CD4-positive, alpha-beta T cell treated with Interleukin-4 for 4 hours (primary cell): ENCODE measurements at regions not wholly inside any gene's neighbourhood (a gene's known extent, or its start where the extent isn't known, plus 50 kb on each side); places are given as distances from the start of the nearest gene placed in this dataset.

Source experiments
- DNase-seq: peaks from one replicate; pipeline ENCODE4 v3.0.0-alpha.2; 2020

GRCh38 chr15:47553947-47554346, 163.4 kb upstream of the SEMA6D start:
- DNase-seq, result no peak

- DNase-seq, result no peak
Observed at GRCh38 chr15:47561102-47561501, 156.2 kb upstream of the SEMA6D start.

GRCh38 chr15:47565949-47566348, 151.4 kb upstream of the SEMA6D start:
- no peak for DNase-seq

- DNase-seq, result no peak
Observed at GRCh38 chr15:47566610-47567009, 150.7 kb upstream of the SEMA6D start.

DNA sequence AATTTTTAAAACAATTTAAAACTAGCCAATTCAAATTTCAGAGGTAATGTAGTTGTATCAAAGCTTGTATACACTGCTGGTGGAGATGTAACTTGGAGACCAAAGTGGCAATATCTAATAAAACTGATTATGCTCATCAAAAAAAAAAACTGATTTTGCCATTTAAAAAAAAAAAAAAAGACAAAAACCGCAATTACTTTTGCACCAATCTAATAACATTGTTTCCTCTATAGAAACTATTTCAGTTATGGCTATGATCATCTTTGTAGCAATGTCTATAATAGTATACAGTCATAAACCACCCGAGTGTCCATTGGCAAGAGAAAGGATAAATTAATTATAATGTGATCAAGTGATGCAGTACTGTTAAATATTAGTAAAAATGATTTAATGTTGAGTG, 149.3 kb upstream of the SEMA6D start:
- no peak for DNase-seq

DNA sequence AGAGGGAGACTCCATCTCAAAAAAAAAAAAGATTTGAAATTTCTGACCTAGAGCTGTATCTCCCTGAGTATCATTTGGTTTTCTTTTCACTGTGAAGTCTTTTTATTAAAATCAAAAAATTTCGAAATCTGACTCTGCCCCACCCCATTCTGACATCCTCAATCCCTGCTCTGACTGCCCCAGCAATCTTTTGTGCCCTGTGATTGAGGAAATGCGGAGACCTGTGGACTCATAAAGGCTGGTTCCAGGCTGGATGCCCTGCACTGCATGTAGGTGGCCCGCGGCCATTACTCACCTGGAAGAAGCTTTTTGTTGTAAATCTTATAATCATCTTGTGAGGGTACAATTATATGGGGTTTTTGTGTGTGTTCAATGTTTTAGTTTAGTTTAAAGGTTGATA, 147.3 kb upstream of the SEMA6D start:
- DNase-seq, result no peak

DNA sequence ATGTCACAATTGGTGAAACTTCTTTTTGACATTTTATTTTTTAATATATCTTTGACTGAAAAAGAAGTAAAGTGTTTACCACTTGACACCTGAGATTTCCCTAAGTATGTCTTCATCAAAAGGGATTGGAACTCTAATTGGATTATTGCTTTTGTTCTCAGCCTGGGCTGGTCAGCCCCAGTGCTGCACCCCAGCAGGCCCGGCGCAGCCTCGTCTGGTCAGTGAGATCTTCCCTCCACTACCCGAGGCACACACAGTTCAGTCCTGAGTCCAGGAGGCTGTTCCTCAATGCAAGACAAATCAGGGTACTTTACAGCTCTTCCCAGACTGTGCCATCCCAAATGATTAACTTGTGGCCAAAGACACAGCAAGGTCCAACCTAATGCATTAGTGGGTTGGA, 146.9 kb upstream of the SEMA6D start:
- DNase-seq, result no peak

GRCh38 chr15:47570881-47571640, 146.2 kb upstream of the SEMA6D start:
- no peak for DNase-seq

DNA sequence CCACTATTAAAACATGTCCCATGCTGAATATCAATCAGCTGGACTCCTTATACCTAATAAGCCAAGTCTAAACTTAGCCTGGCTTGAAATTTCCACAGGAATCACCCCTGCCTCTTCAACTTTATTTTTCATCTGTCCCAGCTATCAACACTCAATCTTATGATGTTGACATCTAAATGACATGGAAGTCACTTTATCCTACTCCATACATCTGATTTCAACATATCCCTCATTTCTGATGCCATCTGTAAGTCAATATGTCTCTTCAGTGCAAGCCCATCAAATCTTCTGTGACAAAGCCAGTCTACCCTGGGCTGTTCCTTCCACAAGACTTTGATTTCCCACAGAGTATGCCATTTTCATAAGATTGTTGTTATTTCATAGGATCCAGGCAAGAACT, 143.6 kb upstream of the SEMA6D start:
- no peak for DNase-seq

GRCh38 chr15:47577000-47577399, 140.3 kb upstream of the SEMA6D start:
- DNase-seq, result no peak

DNA sequence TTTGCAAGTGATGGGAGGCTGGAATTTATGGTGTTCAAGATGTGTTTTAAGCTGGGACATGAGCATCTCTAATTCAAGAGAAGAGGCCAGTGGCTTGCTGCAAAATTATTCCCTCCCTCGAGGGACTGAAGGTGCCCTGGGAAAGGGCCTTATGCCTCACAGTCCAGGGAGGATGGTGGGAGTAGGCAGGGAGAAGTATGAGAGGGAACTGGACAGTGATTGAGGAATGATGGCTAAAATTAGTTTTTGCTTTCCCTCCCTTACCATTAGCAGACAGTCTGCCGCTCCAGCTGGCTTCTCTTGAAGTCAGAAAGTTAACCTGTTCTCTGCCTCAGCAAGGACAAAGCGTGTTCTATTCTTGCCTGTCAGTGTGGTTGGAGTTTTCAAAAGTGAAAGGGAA, 139.8 kb upstream of the SEMA6D start:
- no peak for DNase-seq

DNA sequence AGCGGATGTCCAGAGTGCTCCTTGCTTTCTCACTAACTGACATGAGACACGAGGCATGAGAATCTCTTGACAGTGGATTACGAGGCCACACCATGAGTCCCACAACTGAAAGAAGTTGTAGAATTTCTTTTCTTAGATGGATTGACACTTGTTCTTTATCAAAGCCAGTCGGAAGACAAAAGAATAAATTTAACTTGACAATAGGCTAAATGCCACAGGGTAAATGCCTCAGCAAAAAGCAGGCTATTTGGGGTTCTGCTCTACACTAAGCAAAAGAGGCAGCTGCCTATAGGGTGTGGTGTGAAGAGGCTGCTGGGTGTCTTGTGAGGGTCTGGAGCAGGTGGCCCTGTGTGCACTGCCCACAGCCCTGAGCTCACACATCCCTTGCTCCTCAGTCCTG, 135.1 kb upstream of the SEMA6D start:
- no peak for DNase-seq

DNA sequence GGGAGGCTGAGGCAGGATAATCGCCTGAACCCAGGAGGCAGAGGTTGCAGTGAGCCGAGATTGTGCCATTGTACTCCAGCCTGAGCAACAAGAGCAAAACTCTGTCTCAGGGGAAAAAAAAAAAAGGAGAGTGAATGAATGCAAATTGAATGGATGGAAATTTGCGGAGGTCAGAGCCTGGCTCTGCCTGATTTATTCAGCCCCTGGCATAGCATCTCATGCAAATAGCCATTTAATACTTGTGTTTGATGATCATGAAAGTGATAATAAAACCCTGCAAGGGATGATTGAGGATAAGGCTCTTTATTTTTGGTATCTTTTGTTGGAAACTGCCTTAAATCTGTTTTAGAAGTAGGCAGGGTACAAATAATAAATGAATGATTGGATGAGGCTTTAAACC, 133.0 kb upstream of the SEMA6D start:
- no peak for DNase-seq

- DNase-seq, result no peak
Observed at GRCh38 chr15:47586653-47587224, 130.6 kb upstream of the SEMA6D start.

- DNase-seq, result no peak
Observed at GRCh38 chr15:47587940-47588802, 129.1 kb upstream of the SEMA6D start.

GRCh38 chr15:47588958-47589357, 128.3 kb upstream of the SEMA6D start:
- no peak for DNase-seq

- DNase-seq, result no peak
Observed at GRCh38 chr15:47598996-47599395, 118.3 kb upstream of the SEMA6D start.

DNA sequence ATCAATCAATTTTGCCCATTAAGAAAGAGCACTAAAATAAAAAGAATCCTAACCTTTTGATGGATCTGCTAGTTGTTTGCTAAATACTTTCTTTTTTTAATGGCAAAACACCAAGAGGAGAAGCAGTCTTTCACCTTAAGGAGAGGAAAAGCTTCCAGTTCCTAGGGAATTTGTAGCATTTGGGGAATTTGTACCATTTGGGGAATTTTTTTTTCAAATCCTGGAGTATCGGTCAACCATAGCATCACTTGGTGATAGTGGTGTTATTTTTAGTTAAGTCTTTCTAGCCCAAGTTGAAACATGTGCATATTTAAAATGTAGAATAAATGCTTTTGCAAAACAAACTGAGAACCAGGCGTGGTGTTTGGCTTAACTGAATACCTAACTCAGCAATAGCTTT, 117.5 kb upstream of the SEMA6D start:
- DNase-seq, result no peak

DNA sequence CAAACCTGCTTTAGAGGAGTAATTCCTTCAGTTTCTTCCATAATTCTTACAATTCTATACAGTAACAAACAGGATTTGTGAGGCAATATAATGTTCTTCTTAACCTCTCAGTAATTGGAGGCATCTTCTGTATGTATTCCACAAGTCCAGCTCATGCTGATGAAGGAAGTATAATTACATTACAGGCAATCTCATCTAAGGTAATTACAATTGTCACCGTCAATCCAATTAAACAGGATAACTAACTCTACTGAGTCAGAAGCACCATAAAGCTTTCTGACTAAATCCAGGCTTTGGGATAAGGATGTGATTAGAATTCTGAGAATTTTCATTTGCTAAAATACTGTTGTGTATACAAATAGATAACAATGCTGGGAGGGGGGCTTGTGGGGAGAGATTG, 115.2 kb upstream of the SEMA6D start:
- no peak for DNase-seq

GRCh38 chr15:47603026-47603425, 114.3 kb upstream of the SEMA6D start:
- no peak for DNase-seq

- no peak for DNase-seq
Observed at GRCh38 chr15:47607695-47608094, 109.6 kb upstream of the SEMA6D start.

DNA sequence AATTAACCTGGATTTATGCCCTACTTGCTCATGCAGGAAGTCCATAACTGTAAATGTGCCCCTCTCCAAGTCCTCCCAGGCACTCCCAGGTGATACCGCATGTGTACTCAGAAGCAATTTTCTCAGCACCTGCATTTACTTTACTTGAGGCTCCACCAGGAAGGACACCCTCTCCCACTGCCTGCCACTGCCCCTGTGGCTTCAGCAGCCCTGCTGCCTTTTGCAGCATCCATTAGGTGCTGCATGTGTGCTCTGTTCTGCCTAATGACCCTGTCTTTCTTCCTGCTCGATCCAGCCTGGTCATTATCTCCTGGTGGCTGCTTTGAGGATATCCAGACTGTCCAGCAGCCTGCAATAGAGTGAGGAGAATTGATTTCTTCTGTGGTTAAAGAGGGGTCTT, 107.6 kb upstream of the SEMA6D start:
- DNase-seq, result no peak

DNA sequence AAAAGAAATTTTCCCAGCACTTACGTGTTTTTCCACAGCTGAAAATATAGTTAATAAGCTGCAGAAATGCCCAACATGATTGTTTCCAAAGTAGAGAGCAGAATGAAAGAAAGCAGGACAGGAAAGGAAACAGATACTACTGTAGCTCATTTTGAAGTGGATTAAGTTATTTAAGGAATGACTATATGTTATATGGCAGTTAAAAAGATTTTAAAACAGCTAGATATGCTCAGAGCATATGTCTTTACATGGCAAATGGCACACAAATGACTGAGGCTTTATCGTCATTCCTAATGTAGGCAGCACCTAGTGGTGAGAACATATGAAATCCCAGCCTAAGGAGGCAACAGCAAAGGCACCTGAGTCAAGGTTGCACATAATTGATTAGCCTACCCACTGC, 106.6 kb upstream of the SEMA6D start:
- no peak for DNase-seq

GRCh38 chr15:47614360-47615011, 102.8 kb upstream of the SEMA6D start:
- no peak for DNase-seq
